ENCODE measurements at regions not wholly inside any gene's neighbourhood (a gene's known extent, or its start where the extent isn't known, plus 50 kb on each side); places are given as distances from the start of the nearest gene placed in this dataset.

GRCh38 chr2:157058161-157058560, 199.3 kb upstream of the GALNT5 start:
- Histone ChIP-seq H3K27me3 (no peaks in the 10 kb centered on the region), H3K4me1 (no peaks in the 10 kb centered on the region), H3K27ac (no peak overlapping the region), H3K9me3 (no peaks in the 10 kb centered on the region), H3K36me3 (no peaks in the 10 kb centered on the region), H3K4me3 (no peak overlapping the region)
- no peak for TF ChIP-seq CTCF (IDR thresholded peaks at IDR 0.05)
- intact Hi-C loops (cut with DNase I): no loop called here
- DNase-seq (no peak), ATAC-seq (no peak)

- ATAC-seq (no peak), DNase-seq (no peak)
Measured at GRCh38 chr2:157059036-157059435, 198.5 kb upstream of the GALNT5 start.

GRCh38 chr2:157061799-157062198, 195.7 kb upstream of the GALNT5 start:
- Histone ChIP-seq H3K36me3 (no peaks in the 10 kb centered on the region), H3K9me3 (no peaks in the 10 kb centered on the region), H3K4me3 (no peak overlapping the region), H3K27ac (no peak overlapping the region), H3K4me1 (no peaks in the 10 kb centered on the region), H3K27me3 (no peaks in the 10 kb centered on the region)
- ATAC-seq (no peak), DNase-seq (no peak)
- no peak for TF ChIP-seq CTCF (IDR thresholded peaks at IDR 0.05)
- intact Hi-C loops (cut with DNase I): no loop called here

More at GRCh38 chr2:157059036-157059435, 198.5 kb upstream of the GALNT5 start:
- Histone ChIP-seq H3K36me3 (no peaks in the 10 kb centered on the region), H3K27me3 (no peaks in the 10 kb centered on the region), H3K27ac (no peak overlapping the region), H3K4me3 (no peak overlapping the region), H3K4me1 (no peaks in the 10 kb centered on the region), H3K9me3 (no peaks in the 10 kb centered on the region)
- intact Hi-C loops (cut with DNase I): no loop called here
- no peak for TF ChIP-seq CTCF (IDR thresholded peaks at IDR 0.05)

GRCh38 chr2:157067562-157067961, 189.9 kb upstream of the GALNT5 start:
- no peaks in the 10 kb centered on the region for H3K9me3 ChIP-seq
- H3K27me3 ChIP-seq: no peaks in the 10 kb centered on the region
- H3K27ac ChIP-seq: no peak overlapping the region
- no peak for DNase-seq
- no peak for ATAC-seq
- no peak for TF ChIP-seq CTCF (IDR thresholded peaks at IDR 0.05)
- no peaks in the 10 kb centered on the region for H3K4me1 ChIP-seq
- no peak overlapping the region for H3K4me3 ChIP-seq
- intact Hi-C loops (cut with DNase I): no loop called here
- no peaks in the 10 kb centered on the region for H3K36me3 ChIP-seq

GRCh38 chr2:157068237-157068636, 189.3 kb upstream of the GALNT5 start:
- no peak for ATAC-seq

More at GRCh38 chr2:157068237-157068636, 189.3 kb upstream of the GALNT5 start:
- intact Hi-C loops (cut with DNase I): no loop called here
- no peaks in the 10 kb centered on the region for H3K36me3 ChIP-seq
- no peak for DNase-seq
- no peaks in the 10 kb centered on the region for H3K27me3 ChIP-seq
- no peak for TF ChIP-seq CTCF (IDR thresholded peaks at IDR 0.05)
- no peaks in the 10 kb centered on the region for H3K4me1 ChIP-seq
- H3K27ac ChIP-seq: no peak overlapping the region
- H3K4me3 ChIP-seq: no peak overlapping the region
- no peaks in the 10 kb centered on the region for H3K9me3 ChIP-seq
